HCT116 (cell line): ENCODE measurements at regions not wholly inside any gene's neighbourhood (a gene's known extent, or its start where the extent isn't known, plus 50 kb on each side); places are given as distances from the start of the nearest gene placed in this dataset.

Experiments used
- ATAC-seq: fragments of 200-7000 bp; cut with Tn5 transposase; 2 replicates; pipeline ENCODE4 v1.9.1; 2020; ENCODE audit warnings: mild to moderate bottlenecking, moderate library complexity
- BruUV-seq: library from RNA; stranded (reverse); fragments of 400-500 nt; replicated peaks from 2 replicates; lab custom pipeline; 2021; lab: Mats Ljungman, UMichigan
- CTCF ChIA-PET: fragments of 300-600 bp; sonication (Branson Sonifier 250); formaldehyde crosslinking; loops from one replicate; lab custom pipeline; 2021; ENCODE audit warnings: antibody characterized with exemption; lab: Charles Lee
- POLR2A ChIA-PET: fragments of 300-600, 350-600 bp; sonication (Branson Sonifier 250); formaldehyde crosslinking; loops from one replicate; lab custom pipeline; 2021; ENCODE audit warnings: antibody characterized with exemption; lab: Charles Lee
- RAD21 ChIA-PET, 2 experiments: fragments of 300-600 bp; sonication (Branson Sonifier 250); formaldehyde crosslinking; loops; one replicate each; lab custom pipeline; 2023; ENCODE audit warnings: low total read pairs in 2 of 2; ENCODE audit not compliant: uncharacterized antibody in 2 of 2, unreplicated experiment in 2 of 2, low non-redundant PET in 1 of 2; lab: Charles Lee
- DNase-seq: peaks from one replicate; pipeline ENCODE4 v3.0.0-alpha.2; 2010; ENCODE audit warnings: low read depth, low spot score
- H2AFZ ChIP-seq: fragments of 200-600 bp; shearing (Covaris generic), sonication (generic); 2 replicates; pipeline ENCODE4 v1.6.1; 2017; ENCODE audit warnings: low read depth, mixed run types, mixed read lengths, antibody characterized with exemption, low read length; ENCODE audit not compliant: poor library complexity, severe bottlenecking
- H3K27ac ChIP-seq: 2 replicates; pipeline ENCODE4 v1.5.1; 2012; ENCODE audit warnings: low read depth, low read length
- H3K27me3 ChIP-seq: fragments of 200-600 bp; sonication (generic); 2 replicates; pipeline ENCODE4 v1.6.1; 2016; ENCODE audit warnings: mixed run types, low read length, mixed read lengths; ENCODE audit not compliant: insufficient read depth
- H3K36me3 ChIP-seq, 2 experiments: fragments of 200-500 bp in 1 of 2; fragments of 200-600 bp in 1 of 2; sonication (Bioruptor generic) in 1 of 2; sonication (generic) in 1 of 2; 2 replicates each; pipeline versions ENCODE4 v1.5.1 to v1.6.1; 2014 to 2016; ENCODE audit warnings: low read length in 2 of 2, inconsistent platforms in 1 of 2, mixed read lengths in 1 of 2, mixed run types in 1 of 2; ENCODE audit not compliant: insufficient read depth in 2 of 2, control insufficient read depth in 1 of 2
- H3K4me1 ChIP-seq, 2 experiments: fragments of 200-600 bp in 1 of 2; sonication (generic) in 1 of 2; 2 replicates each; pipeline versions ENCODE4 v1.5.1 to v1.6.1; 2012 to 2017; ENCODE audit warnings: low read length in 2 of 2, inconsistent platforms in 1 of 2, mild to moderate bottlenecking in 1 of 2, mixed read lengths in 1 of 2, mixed run types in 1 of 2, moderate library complexity in 1 of 2; ENCODE audit not compliant: insufficient read depth in 2 of 2, control insufficient read depth in 1 of 2
- H3K4me2 ChIP-seq: fragments of 200-600 bp; sonication (generic); 2 replicates; pipeline ENCODE4 v1.6.1; 2017; ENCODE audit warnings: mixed run types, low read length, mixed read lengths
- H3K4me3 ChIP-seq, 2 experiments: fragments of 200-600 bp in 1 of 2; sonication (generic) in 1 of 2; replicated peaks in 1 of 2; 2 replicates each; pipeline ENCODE4 v1.5.1; 2011 to 2016; ENCODE audit warnings: low read length in 2 of 2, control low read depth in 1 of 2, low read depth in 1 of 2, mild to moderate bottlenecking in 1 of 2, mixed read lengths in 1 of 2, mixed run types in 1 of 2
- H3K79me2 ChIP-seq: fragments of 200-600 bp; sonication (generic); 2 replicates; pipeline ENCODE4 v1.6.1; 2017; ENCODE audit warnings: mild to moderate bottlenecking, mixed run types, low read length, moderate library complexity, mixed read lengths; ENCODE audit not compliant: insufficient read depth
- H3K9ac ChIP-seq: fragments of 200-600 bp; sonication (generic); 2 replicates; pipeline ENCODE4 v1.6.1; 2016; ENCODE audit warnings: low read length, mixed read lengths
- H3K9me2 ChIP-seq: fragments of 200-600 bp; sonication (generic), shearing (Covaris generic); 2 replicates; pipeline ENCODE4 v1.6.1; 2017; ENCODE audit warnings: mixed run types, mild to moderate bottlenecking, moderate library complexity; ENCODE audit not compliant: insufficient read depth
- H3K9me3 ChIP-seq, 2 experiments: fragments of 200-500 bp in 1 of 2; fragments of 200-600 bp in 1 of 2; sonication (Bioruptor generic) in 1 of 2; sonication (generic) in 1 of 2; 2 replicates each; pipeline ENCODE4 v1.6.1; 2014 to 2017; ENCODE audit warnings: low read length in 2 of 2, mixed read lengths in 2 of 2, inconsistent platforms in 1 of 2, low read depth in 1 of 2, mild to moderate bottlenecking in 1 of 2, mixed run types in 1 of 2, moderate library complexity in 1 of 2; ENCODE audit not compliant: control insufficient read depth in 1 of 2, insufficient read depth in 1 of 2
- H4K20me1 ChIP-seq: fragments of 200-600 bp; sonication (generic), shearing (Covaris generic); 2 replicates; pipeline ENCODE4 v1.6.1; 2017; ENCODE audit warnings: mixed run types, mild to moderate bottlenecking, moderate library complexity; ENCODE audit not compliant: insufficient read depth
- CBX3 ChIP-seq: IDR thresholded peaks from 2 replicates; pipeline ENCODE4 v1.6.1; 2012; ENCODE audit warnings: low read depth
- ELF1 ChIP-seq: IDR thresholded peaks from 2 replicates; pipeline ENCODE4 v1.6.1; 2012; ENCODE audit warnings: low read depth, borderline replicate concordance
- RAD21 ChIP-seq: IDR thresholded peaks from 2 replicates; pipeline ENCODE4 v1.6.1; 2012; ENCODE audit warnings: low read depth, mild to moderate bottlenecking
- SRF ChIP-seq: IDR thresholded peaks from 2 replicates; pipeline ENCODE4 v1.6.1; 2012; ENCODE audit warnings: low read depth
- YY1 ChIP-seq: IDR thresholded peaks from 2 replicates; pipeline ENCODE4 v1.6.1; 2011; ENCODE audit warnings: low read length, low read depth, moderate library complexity, mild to moderate bottlenecking; ENCODE audit not compliant: insufficient replicate concordance; ENCODE audit errors: extremely low read depth
- intact Hi-C: fragments of 100-400 bp; cut with micrococcal nuclease; formaldehyde crosslinking; loops from 2 replicates; pipeline ENCODE4 v1.10.0; 2022
- TF ChIP-seq, protein P1 (sequence below): IDR thresholded peaks from 2 replicates; pipeline ENCODE4 v1.6.1; 2012
- TF ChIP-seq, protein P2 (sequence below), 3 experiments: fragments of 200-600 bp in 1 of 3; sonication (generic) in 1 of 3; IDR thresholded peaks in 2 of 3; conservative IDR thresholded peaks in 1 of 3; 2 replicates each; pipeline ENCODE4 v1.5.1; 2012 to 2017; ENCODE audit warnings: low read depth in 2 of 3, low read length in 2 of 3, antibody characterized with exemption in 1 of 3, borderline replicate concordance in 1 of 3, control low read depth in 1 of 3, mild to moderate bottlenecking in 1 of 3, mixed read lengths in 1 of 3, mixed run types in 1 of 3, moderate library complexity in 1 of 3; ENCODE audit not compliant: insufficient read depth in 1 of 3

- H2AFZ ChIP-seq, result peak overlapping the region; percentile 92
- RAD21 ChIA-PET, result interaction anchor here (0.9 to 1.9 kb wide), 6 partner anchors 29 to 427 kb away, joined by 3 to 9 read pairs (median 6); no protein-coding TSS in a partner anchor
- BruUV-seq, result no TSS peak
- ATAC-seq (peak; percentile 93), DNase-seq (peak; percentile 32)
- H4K20me1 ChIP-seq, result no peaks in the 10 kb centered on the region
- H3K9ac ChIP-seq, result peak overlapping the region; percentile 61
- H3K9me3 ChIP-seq, result no peaks in the 10 kb centered on the region
- H3K9me2 ChIP-seq, result no peaks in the 10 kb centered on the region
- TF ChIP-seq YY1 (no peak), ELF1 (no peak), CBX3 (peak; percentile 32; the same call in 1 of the 2 replicates), SRF (0 out of 2 replicates have a peak, but pooled peaks have one; percentile 15), RAD21 (peak; percentile 37; the same call in 1 of the 2 replicates)
- TF ChIP-seq, protein P1, sequence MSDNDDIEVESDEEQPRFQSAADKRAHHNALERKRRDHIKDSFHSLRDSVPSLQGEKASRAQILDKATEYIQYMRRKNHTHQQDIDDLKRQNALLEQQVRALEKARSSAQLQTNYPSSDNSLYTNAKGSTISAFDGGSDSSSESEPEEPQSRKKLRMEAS, result 0 out of 2 replicates have a peak, but pooled peaks have one; percentile 10
- TF ChIP-seq, protein P2, sequence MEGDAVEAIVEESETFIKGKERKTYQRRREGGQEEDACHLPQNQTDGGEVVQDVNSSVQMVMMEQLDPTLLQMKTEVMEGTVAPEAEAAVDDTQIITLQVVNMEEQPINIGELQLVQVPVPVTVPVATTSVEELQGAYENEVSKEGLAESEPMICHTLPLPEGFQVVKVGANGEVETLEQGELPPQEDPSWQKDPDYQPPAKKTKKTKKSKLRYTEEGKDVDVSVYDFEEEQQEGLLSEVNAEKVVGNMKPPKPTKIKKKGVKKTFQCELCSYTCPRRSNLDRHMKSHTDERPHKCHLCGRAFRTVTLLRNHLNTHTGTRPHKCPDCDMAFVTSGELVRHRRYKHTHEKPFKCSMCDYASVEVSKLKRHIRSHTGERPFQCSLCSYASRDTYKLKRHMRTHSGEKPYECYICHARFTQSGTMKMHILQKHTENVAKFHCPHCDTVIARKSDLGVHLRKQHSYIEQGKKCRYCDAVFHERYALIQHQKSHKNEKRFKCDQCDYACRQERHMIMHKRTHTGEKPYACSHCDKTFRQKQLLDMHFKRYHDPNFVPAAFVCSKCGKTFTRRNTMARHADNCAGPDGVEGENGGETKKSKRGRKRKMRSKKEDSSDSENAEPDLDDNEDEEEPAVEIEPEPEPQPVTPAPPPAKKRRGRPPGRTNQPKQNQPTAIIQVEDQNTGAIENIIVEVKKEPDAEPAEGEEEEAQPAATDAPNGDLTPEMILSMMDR (IDR thresholded peaks at IDR 0.05 in 2 of 3, conservative IDR thresholded peaks at IDR 0.05 in 1 of 3; ENCODE audit: borderline replicate concordance in 1 of 3, insufficient read depth in 1 of 3, low read depth in 2 of 3, low read length in 2 of 3), result 0 out of 6 replicates have a peak, but pooled peaks of 1 of the 3 experiments have one; percentile 28
- peak overlapping the region; percentile 5; the same call in 1 of the 2 replicates for H3K27ac ChIP-seq
- H3K27me3 ChIP-seq, result 0 out of 2 replicates have a peak, but pooled peaks cover 7% of the 10 kb centered on the region
- no peaks in the 10 kb centered on the region for H3K36me3 ChIP-seq
- H3K79me2 ChIP-seq, result no peaks in the 10 kb centered on the region
- CTCF ChIA-PET, result interaction anchor here (0.7 to 3.1 kb wide), 28 partner anchors 8 to 442 kb away, joined by 3 to 38 read pairs (median 4); no protein-coding TSS in a partner anchor
- POLR2A ChIA-PET, result interaction anchor here (0.6 to 1.4 kb wide), 5 partner anchors 29 to 426 kb away, joined by 3 to 5 read pairs (median 4); no protein-coding TSS in a partner anchor
- peak overlapping the region; percentile 79 for H3K4me2 ChIP-seq
- intact Hi-C loops, result loop anchor here (1.0 to 5.0 kb wide), 2 partner anchors 99 to 413 kb away; no protein-coding TSS in a partner anchor
- peaks cover 0 to 25% of the 10 kb centered on the region in 2 experiments; a peak in 2 of 4 replicates for H3K4me1 ChIP-seq
- peak overlapping the region; percentile 39 to 58 for H3K4me3 ChIP-seq
Measured at GRCh38 chr2:176553685-176554100, 284.5 kb downstream of the MTX2 start.
